Activated B cell treated with CpG ODN at 0.5 μM for 24 hours (primary cell): ENCODE measurements at regions not wholly inside any gene's neighbourhood (a gene's known extent, or its start where the extent isn't known, plus 50 kb on each side); places are given as distances from the start of the nearest gene placed in this dataset.

Experiments used
- ATAC-seq: fragments of 200-7000 bp; cut with Tn5 transposase; one replicate; pipeline ENCODE4 v1.10.0; 2021; ENCODE audit warnings: low read depth, mild to moderate bottlenecking, moderate library complexity
- CTCF ChIA-PET: fragments of 350-600 bp; sonication (Branson Sonifier 250); formaldehyde crosslinking; loops from one replicate; lab custom pipeline; 2021; ENCODE audit warnings: antibody characterized with exemption; lab: Charles Lee
- POLR2A ChIA-PET: fragments of 350-600 bp; sonication (Branson Sonifier 250); formaldehyde crosslinking; loops from one replicate; lab custom pipeline; 2021; ENCODE audit warnings: antibody characterized with exemption; lab: Charles Lee
- DNase-seq: peaks from one replicate; pipeline ENCODE4 v3.0.0; 2022
- H3K27ac Mint-ChIP-seq: one replicate; pipeline ENCODE4 v1.8.0; 2020; ENCODE audit warnings: mixed read lengths
- H3K27me3 Mint-ChIP-seq: one replicate; pipeline ENCODE4 v1.8.0; 2021; ENCODE audit warnings: mixed read lengths
- H3K36me3 Mint-ChIP-seq: one replicate; pipeline ENCODE4 v1.8.0; 2021; ENCODE audit warnings: low read depth, mixed read lengths
- H3K4me1 Mint-ChIP-seq: one replicate; pipeline ENCODE4 v1.8.0; 2021; ENCODE audit warnings: mixed read lengths
- H3K4me3 Mint-ChIP-seq: one replicate; pipeline ENCODE4 v1.8.0; 2020; ENCODE audit warnings: mild to moderate bottlenecking, mixed read lengths
- H3K9me3 Mint-ChIP-seq: one replicate; pipeline ENCODE4 v1.8.0; 2020; ENCODE audit warnings: mixed read lengths
- CTCF ChIP-seq: fragments of 200-600 bp; IDR thresholded peaks from one replicate; pipeline ENCODE4 v1.8.0; 2022; ENCODE audit warnings: antibody characterized with exemption, mild to moderate bottlenecking
- intact Hi-C: fragments of 100-400 bp; cut with micrococcal nuclease; formaldehyde crosslinking; loops from one replicate; pipeline ENCODE4 v1.15.1; 2024

DNA sequence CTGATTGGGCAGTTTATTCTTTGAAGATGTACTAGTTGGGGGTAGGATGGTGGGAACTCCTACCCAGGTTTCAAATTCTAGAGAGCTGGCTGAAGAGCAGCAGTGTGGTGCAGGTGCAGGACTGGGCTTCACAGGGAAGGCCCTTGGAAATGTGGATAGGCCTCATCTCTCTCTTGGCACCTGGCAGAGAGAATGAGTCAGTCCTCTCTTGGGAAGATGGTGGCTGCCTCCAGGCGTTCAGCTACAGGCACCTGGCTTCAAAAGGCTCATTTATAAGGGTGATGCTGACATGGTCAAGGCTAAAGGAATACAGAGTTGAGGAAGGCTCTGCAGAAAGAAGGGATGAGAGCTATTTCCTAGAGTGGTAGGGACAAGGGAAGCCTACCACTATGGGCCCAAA is 179.7 kb upstream of the VASH1 start:
- intact Hi-C loops: no loop called here
- no peaks in the 10 kb centered on the region for H3K4me1 Mint-ChIP-seq
- ChIA-PET POLR2A (interaction anchor here (0.6 kb wide), 2 partner anchors 9 to 136 kb away, joined by 3 read pairs; no protein-coding TSS in a partner anchor), CTCF (no interaction called here)
- TF ChIP-seq CTCF: no peak
- H3K27me3 Mint-ChIP-seq: no peaks in the 10 kb centered on the region
- ATAC-seq: no peak
- no peaks in the 10 kb centered on the region for H3K9me3 Mint-ChIP-seq
- H3K36me3 Mint-ChIP-seq: no peaks in the 10 kb centered on the region
- H3K4me3 Mint-ChIP-seq: no peak overlapping the region
- no peak for DNase-seq
- H3K27ac Mint-ChIP-seq: no peak overlapping the region

- ATAC-seq (no peak), DNase-seq (no peak)
- no peaks in the 10 kb centered on the region for H3K9me3 Mint-ChIP-seq
- H3K36me3 Mint-ChIP-seq: no peaks in the 10 kb centered on the region
- intact Hi-C loops: no loop called here
- H3K27me3 Mint-ChIP-seq: no peaks in the 10 kb centered on the region
- H3K4me1 Mint-ChIP-seq: no peaks in the 10 kb centered on the region
- no peak for TF ChIP-seq CTCF
- ChIA-PET CTCF (no interaction called here), POLR2A (no interaction called here)
- H3K27ac Mint-ChIP-seq: no peak overlapping the region
- H3K4me3 Mint-ChIP-seq: no peak overlapping the region
Observed at GRCh38 chr14:76582447-76582846, 178.8 kb upstream of the VASH1 start.

- H3K36me3 Mint-ChIP-seq: no peaks in the 10 kb centered on the region
- H3K27me3 Mint-ChIP-seq: no peaks in the 10 kb centered on the region
- CTCF ChIA-PET: no interaction called here
- no peaks in the 10 kb centered on the region for H3K9me3 Mint-ChIP-seq
- no peak overlapping the region for H3K4me3 Mint-ChIP-seq
- TF ChIP-seq CTCF: no peak
- H3K4me1 Mint-ChIP-seq: no peaks in the 10 kb centered on the region
- ATAC-seq: no peak
- intact Hi-C loops: no loop called here
- no peak for DNase-seq
- POLR2A ChIA-PET: no interaction called here
- H3K27ac Mint-ChIP-seq: no peak overlapping the region
Observed at GRCh38 chr14:76583174-76583573, 178.1 kb upstream of the VASH1 start.

DNA sequence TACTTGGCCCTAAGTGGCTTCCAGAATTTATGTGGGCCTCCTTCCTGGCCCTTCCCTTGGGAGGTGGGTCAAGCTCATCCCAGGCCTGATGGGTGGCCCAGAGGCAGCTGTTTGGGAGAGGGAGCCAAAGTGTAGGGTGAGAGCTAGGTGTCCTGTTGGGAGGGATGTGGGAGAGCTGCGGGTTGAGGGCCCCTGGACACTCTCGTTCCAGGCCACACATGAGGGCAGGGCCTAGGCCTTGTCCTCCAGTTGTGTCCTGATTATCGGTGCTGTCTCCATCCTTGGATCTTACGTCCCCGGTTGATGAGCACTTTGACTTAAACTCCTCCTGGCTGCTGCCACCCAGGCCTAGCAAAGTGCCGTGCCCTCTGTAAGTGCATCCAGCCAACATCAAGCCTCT is 177.5 kb upstream of the VASH1 start:
- H3K27ac Mint-ChIP-seq: no peak overlapping the region

DNA sequence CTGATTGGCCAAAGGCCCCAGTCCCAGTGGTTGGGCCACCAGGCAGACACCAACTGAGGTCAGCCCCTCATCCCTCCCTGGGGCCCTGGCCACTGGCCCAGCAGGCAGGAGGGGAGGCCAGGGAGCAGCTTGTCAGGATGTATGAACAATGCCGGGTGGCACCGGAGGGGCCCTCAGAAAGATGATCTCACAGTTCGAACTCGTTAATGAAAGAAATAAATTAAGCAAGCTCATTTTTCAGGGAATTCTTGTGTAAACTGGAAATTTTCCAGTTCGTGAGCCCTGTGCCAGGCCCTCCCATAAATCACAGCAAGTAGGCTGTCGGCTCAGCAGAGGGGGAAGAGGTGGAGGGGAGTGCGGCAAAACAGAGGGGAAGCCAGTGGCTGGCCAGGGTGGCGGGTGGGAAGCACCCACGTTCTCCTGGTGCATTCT is 177.0 kb upstream of the VASH1 start:
- no peak for TF ChIP-seq CTCF
- CTCF ChIA-PET: no interaction called here
- POLR2A ChIA-PET: no interaction called here
- ATAC-seq (no peak), DNase-seq (no peak)
- Mint-ChIP-seq H3K4me1 (no peaks in the 10 kb centered on the region), H3K27me3 (peaks cover 1% of the 10 kb centered on the region), H3K27ac (no peak overlapping the region), H3K9me3 (no peaks in the 10 kb centered on the region), H3K36me3 (no peaks in the 10 kb centered on the region), H3K4me3 (no peak overlapping the region)
- intact Hi-C loops: no loop called here

More for the DNA sequence above, 177.5 kb upstream of the VASH1 start:
- TF ChIP-seq CTCF: no peak
- Mint-ChIP-seq H3K4me3 (no peak overlapping the region), H3K9me3 (no peaks in the 10 kb centered on the region), H3K27me3 (no peaks in the 10 kb centered on the region), H3K4me1 (no peaks in the 10 kb centered on the region), H3K36me3 (no peaks in the 10 kb centered on the region)
- ATAC-seq: no peak
- POLR2A ChIA-PET: no interaction called here
- intact Hi-C loops: no loop called here
- no peak for DNase-seq
- CTCF ChIA-PET: no interaction called here
